ENCODE measurements at regions not wholly inside any gene's neighbourhood (a gene's known extent, or its start where the extent isn't known, plus 50 kb on each side); places are given as distances from the start of the nearest gene placed in this dataset.

- DNase-seq, result no peak
These were observed 731.1 kb upstream of the MAP3K7 start for GRCh38 chr6:91317984-91318383.

GRCh38 chr6:91317247-91317835 is 730.5 kb upstream of the MAP3K7 start:
- DNase-seq, result no peak

- no peak for DNase-seq
These were observed 723.3 kb upstream of the MAP3K7 start for GRCh38 chr6:91310178-91310577.

GRCh38 chr6:91305755-91306154 is 718.9 kb upstream of the MAP3K7 start:
- no peak for DNase-seq

- DNase-seq, result no peak
These were observed 717.6 kb upstream of the MAP3K7 start for GRCh38 chr6:91304521-91304920.

- DNase-seq, result no peak
These were observed 716.5 kb upstream of the MAP3K7 start for GRCh38 chr6:91303326-91303725.

GRCh38 chr6:91299544-91300491 is 712.9 kb upstream of the MAP3K7 start:
- peak; percentile 40 for DNase-seq

DNA sequence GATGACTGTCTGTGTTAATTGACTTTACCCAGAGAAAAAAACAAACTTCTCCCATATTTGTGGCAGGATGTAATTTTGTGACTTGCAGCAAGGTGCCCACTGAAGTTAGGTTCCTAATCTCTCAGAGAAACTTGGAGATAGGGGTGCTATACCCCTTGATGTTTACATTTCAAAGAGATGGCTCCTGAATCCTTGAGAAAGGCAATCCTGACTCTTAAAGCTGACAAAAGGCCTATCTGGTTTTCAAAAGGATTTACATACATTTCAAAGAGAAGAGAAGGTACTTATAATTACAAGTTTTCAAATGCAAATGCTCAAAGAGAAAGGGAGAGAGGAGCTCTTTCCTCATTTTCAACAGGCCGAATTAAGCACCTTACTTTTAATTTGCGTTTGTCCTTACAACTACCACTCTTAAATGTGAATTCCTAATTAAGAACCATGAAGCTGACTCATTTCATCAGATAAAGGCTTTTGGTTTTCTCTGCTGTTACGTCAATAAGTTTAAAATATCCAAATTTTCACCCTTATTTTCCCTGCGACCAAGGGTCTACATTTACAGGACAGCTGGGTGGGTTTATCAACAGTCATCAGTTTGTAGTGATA is 711.8 kb upstream of the MAP3K7 start:
- DNase-seq, result no peak

DNA sequence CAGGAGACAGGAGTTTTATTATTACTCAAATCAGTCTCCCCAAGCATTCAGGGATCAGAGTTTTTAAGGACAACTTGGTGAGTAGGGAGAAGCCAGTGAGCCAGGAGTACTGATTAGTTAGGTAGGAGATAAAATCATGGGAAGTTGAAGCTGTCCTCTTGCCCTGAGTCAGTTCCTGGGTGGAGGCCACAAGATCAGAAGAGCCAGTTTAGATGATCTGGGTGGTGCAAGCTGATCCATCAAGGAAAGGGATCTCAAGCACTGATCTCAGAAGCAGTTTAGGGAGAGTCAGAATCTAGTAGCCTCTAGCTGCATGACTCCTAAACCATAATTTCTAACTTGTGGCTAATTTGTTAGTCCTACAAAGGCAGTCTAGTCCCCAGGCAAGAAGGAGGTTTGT is 706.5 kb upstream of the MAP3K7 start:
- no peak for DNase-seq

- DNase-seq, result no peak
These were observed 704.2 kb upstream of the MAP3K7 start for GRCh38 chr6:91291071-91291470.

GRCh38 chr6:91288741-91289140 is 701.9 kb upstream of the MAP3K7 start:
- DNase-seq, result no peak

GRCh38 chr6:91281901-91282300 is 695.0 kb upstream of the MAP3K7 start:
- no peak for DNase-seq

GRCh38 chr6:91280494-91280830 is 693.6 kb upstream of the MAP3K7 start:
- DNase-seq, result no peak

GRCh38 chr6:91279740-91280493 is 693.0 kb upstream of the MAP3K7 start:
- DNase-seq, result no peak

- no peak for DNase-seq
These were observed 691.5 kb upstream of the MAP3K7 start for GRCh38 chr6:91278416-91278815.

DNA sequence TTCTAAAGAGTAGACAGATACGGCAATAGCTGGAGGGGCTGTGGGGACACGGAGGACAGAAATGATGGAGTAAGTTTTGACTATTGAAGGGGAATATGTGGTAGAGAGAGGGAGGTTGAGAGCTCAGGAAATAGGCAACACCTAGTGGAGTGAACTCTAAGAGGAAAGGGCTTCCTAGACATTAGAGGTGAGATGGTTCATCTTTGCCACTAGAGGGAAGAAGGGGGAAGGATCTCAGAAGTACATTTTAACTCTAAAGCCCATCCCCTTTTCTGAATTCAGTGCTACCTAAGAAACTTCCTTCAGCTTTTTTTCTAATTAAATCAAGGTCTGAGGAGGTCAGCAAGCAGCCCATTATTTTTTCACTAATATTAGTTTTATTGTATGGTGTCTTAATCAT is 689.4 kb upstream of the MAP3K7 start:
- DNase-seq, result peak; percentile 11

DNA sequence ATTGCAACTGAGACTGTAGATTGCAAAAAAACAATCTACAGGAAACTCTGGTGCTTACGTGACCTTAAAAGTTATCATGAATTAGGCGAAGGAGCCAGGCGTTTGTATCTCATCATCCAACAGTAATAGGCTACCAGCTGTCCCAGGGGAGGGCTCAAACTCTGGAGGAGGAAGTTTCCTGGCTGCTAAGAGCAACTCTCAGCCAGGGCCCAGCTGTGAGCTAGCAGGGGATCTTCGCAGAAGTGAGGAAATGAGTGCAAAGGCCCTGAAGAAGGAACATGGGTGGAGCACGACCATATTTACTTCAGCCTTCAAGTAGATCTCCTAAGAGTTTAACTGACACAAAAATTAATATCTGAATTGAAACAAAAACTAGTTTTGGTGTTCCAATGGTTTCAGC is 686.9 kb upstream of the MAP3K7 start:
- no peak for DNase-seq

DNA sequence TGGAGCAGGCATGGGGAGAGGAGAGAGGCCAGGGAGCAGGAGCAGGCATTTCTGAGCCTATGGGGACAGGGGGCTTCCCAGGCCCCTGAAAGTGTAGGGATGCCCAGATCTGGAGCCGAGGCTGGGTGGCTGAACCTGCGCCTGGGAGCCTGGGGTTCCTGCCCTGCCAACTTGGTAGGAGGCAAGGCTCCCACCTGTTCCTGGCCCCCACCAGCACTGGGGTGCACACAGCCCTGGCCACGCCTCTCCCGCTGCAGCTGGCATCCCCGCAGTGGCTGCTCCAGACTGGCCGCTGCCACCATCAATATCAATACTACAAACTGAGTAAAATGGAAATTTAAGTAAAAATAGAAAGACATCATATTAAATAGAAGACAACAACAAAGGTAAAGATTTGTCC is 684.9 kb upstream of the MAP3K7 start:
- DNase-seq, result no peak

- no peak for DNase-seq
These were observed 682.1 kb upstream of the MAP3K7 start for GRCh38 chr6:91268941-91269340.

GRCh38 chr6:91267246-91267645 is 680.4 kb upstream of the MAP3K7 start:
- no peak for DNase-seq

GRCh38 chr6:91266156-91266555 is 679.3 kb upstream of the MAP3K7 start:
- DNase-seq, result no peak

DNA sequence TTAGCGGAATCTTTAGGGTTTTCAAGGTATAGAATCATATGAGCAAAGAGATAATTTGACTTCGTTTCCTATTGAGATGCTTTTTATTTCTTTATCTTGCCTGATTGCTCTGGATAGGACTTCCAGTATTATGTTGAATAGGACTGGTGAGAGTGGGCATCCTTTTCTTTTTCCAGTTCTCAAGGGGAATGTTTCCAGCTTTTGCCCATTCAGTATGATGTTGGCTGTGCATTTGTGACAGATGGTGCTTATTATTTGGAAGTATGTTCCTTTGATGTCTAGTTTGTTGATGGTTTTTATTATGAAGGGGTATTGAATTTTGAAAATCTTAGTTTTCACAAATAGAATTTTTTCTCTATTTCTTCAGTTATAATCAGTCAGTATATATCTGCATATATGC is 656.6 kb upstream of the MAP3K7 start:
- DNase-seq, result no peak

DNA sequence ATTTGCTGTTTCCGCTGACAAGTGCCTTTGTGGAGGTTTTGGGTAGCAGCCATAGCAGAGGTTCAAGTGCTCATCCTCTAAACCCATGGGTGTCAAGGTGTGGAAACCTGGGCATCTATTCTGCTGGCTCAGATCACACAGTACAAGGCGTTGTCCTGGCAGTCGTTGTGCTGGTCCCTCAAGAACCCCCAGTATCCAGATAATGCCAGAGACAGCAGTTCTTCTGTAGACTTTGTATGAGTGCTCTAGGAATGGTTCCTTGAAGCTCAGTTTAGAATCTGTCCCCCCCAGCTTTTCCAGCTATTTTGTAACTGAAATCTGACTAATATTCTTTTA is 655.7 kb upstream of the MAP3K7 start:
- no peak for DNase-seq
